Right lobe of liver (tissue), 6 donors: ENCODE measurements at regions not wholly inside any gene's neighbourhood (a gene's known extent, or its start where the extent isn't known, plus 50 kb on each side); places are given as distances from the start of the nearest gene placed in this dataset.

ENCODE experiments used
- ATAC-seq, 4 donors: fragments of 200-7000 bp; cut with Tn5 transposase; one replicate each; pipeline ENCODE4 v1.9.1; 2020; ENCODE audit warnings: mild to moderate bottlenecking in 4 of 4, moderate library complexity in 4 of 4
- DNase-seq, 3 donors: peaks; one replicate each; pipeline ENCODE4 v3.0.0-alpha.2; 2020
- H3K27ac ChIP-seq, 3 donors: fragments of 200-600 bp; one replicate each; pipeline ENCODE4 v1.8.0; 2022
- H3K27me3 ChIP-seq, 2 donors: fragments of 200-600 bp; one replicate each; pipeline ENCODE4 v1.8.0; 2022
- H3K36me3 ChIP-seq, 4 donors: fragments of 200-600 bp; sonication (generic) in 1 of 4; one replicate each; pipeline versions ENCODE4 v1.5.1 to v1.8.0; 2017 to 2022; ENCODE audit warnings: control low read depth in 1 of 4
- H3K4me1 ChIP-seq, 4 donors: fragments of 200-600 bp; sonication (generic) in 1 of 4; one replicate each; pipeline versions ENCODE4 v1.5.1 to v1.8.0; 2017 to 2022; ENCODE audit warnings: control low read depth in 1 of 4
- H3K4me3 ChIP-seq, 3 donors: fragments of 200-600 bp; one replicate each; pipeline ENCODE4 v1.8.0; 2022
- H3K9me3 ChIP-seq, 4 donors: fragments of 200-600 bp; sonication (generic) in 1 of 4; one replicate each; pipeline versions ENCODE4 v1.5.1 to v1.8.0; 2017 to 2022; ENCODE audit warnings: control low read depth in 1 of 4
- CTCF ChIP-seq, 4 donors: fragments of 200-600 bp in 3 of 4; fragments of 450-650 bp in 1 of 4; IDR thresholded peaks; one replicate each; pipeline versions ENCODE4 v1.5.1 to v1.8.0; 2016 to 2022; ENCODE audit warnings: antibody characterized with exemption in 4 of 4, mild to moderate bottlenecking in 2 of 4
- POLR2A ChIP-seq: fragments of 450-650 bp; IDR thresholded peaks from one replicate; pipeline ENCODE4 v1.6.1; 2017; ENCODE audit warnings: antibody characterized with exemption, mild to moderate bottlenecking
- WGBS: methylation state at CpG from one replicate; pipeline ENCODE4 v1.1.6; 2018; ENCODE audit warnings: low coverage, low lambda C conversion rate; ENCODE audit not compliant: insufficient coverage; ENCODE audit errors: missing lambda C conversion rate; 5-methylcytosine and 5-hydroxymethylcytosine counted together
- intact Hi-C, 2 donors: fragments of 100-400 bp; cut with DNase I; formaldehyde crosslinking; loops; one replicate each; pipeline versions ENCODE4 v1.11.2 to v1.14.1; 2022
- donor health status: DM: no; HTN: yes; CAD: no.
- donor health status: DM: no; HTN: no; CAD: no.
- donor health status: DM: no; HTN: no; CAD: no.
- donor health status: DM: no; HTN: yes; CAD: no.
- donor health status: DM: no; HTN: yes; CAD: no.

- no peaks in the 10 kb centered on the region for H3K27me3 ChIP-seq
- TF ChIP-seq POLR2A (no peak), CTCF (IDR thresholded peaks at IDR 0.05) (no peak)
- no peak overlapping the region for H3K4me3 ChIP-seq
- H3K4me1 ChIP-seq, result no peaks in the 10 kb centered on the region
- no peaks in the 10 kb centered on the region for H3K36me3 ChIP-seq
- ATAC-seq, result no peak
- no peak overlapping the region for H3K27ac ChIP-seq
- DNase-seq, result no peak
- intact Hi-C loops, result no loop called here
- no peaks in the 10 kb centered on the region for H3K9me3 ChIP-seq
These were observed 114.4 kb downstream of the PCTP start for GRCh38 chr17:55865072-55865762.

GRCh38 chr17:55870044-55870443 lies 119.2 kb downstream of the PCTP start:
- DNase-seq, result no peak
- Histone ChIP-seq H3K9me3 (no peaks in the 10 kb centered on the region), H3K27ac (no peak overlapping the region), H3K27me3 (no peaks in the 10 kb centered on the region), H3K4me1 (peaks cover 0 to 12% (median 0%) of the 10 kb centered on the region in 4 donors), H3K4me3 (no peak overlapping the region), H3K36me3 (no peaks in the 10 kb centered on the region)
- ATAC-seq, result no peak
- intact Hi-C loops, result no loop called here
- no peak for TF ChIP-seq POLR2A

- Histone ChIP-seq H3K4me1 (peaks cover 0 to 12% (median 0%) of the 10 kb centered on the region in 4 donors), H3K9me3 (no peaks in the 10 kb centered on the region), H3K4me3 (no peak overlapping the region), H3K36me3 (no peaks in the 10 kb centered on the region), H3K27ac (no peak overlapping the region), H3K27me3 (no peaks in the 10 kb centered on the region)
- intact Hi-C loops, result no loop called here
- 32% methylated on average over 3 of the region's 3 CpGs for WGBS
- no peak for DNase-seq
- TF ChIP-seq CTCF (IDR thresholded peaks at IDR 0.05) (no peak), POLR2A (no peak)
- ATAC-seq, result no peak
These were observed 121.5 kb downstream of the PCTP start for GRCh38 chr17:55872374-55872773.

GRCh38 chr17:55873017-55873758 lies 122.3 kb downstream of the PCTP start:
- H3K27ac ChIP-seq, result no peak overlapping the region
- no peaks in the 10 kb centered on the region for H3K36me3 ChIP-seq
- ATAC-seq (peak in 3 of 4 donors; percentile 78 to 83 (median 80)), DNase-seq (peak in 2 of 3 donors; percentile 18 to 56)
- WGBS, result 16% methylated on average over 4 of the region's 4 CpGs
- intact Hi-C loops, result no loop called here
- peak in 2 of 4 donors; percentile 8 to 21 for TF ChIP-seq CTCF (IDR thresholded peaks at IDR 0.05)
- TF ChIP-seq POLR2A, result no peak
- no peaks in the 10 kb centered on the region for H3K27me3 ChIP-seq
- H3K4me3 ChIP-seq, result no peak overlapping the region
- H3K9me3 ChIP-seq, result no peaks in the 10 kb centered on the region
- peaks cover 0 to 12% (median 0%) of the 10 kb centered on the region in 4 donors for H3K4me1 ChIP-seq

- WGBS, result no CpG with 5 or more reads among the region's 1 CpG
- intact Hi-C loops, result no loop called here
- TF ChIP-seq CTCF (IDR thresholded peaks at IDR 0.05) (no peak), POLR2A (no peak)
- Histone ChIP-seq H3K27ac (no peak overlapping the region), H3K4me3 (no peak overlapping the region), H3K9me3 (no peaks in the 10 kb centered on the region), H3K36me3 (no peaks in the 10 kb centered on the region), H3K4me1 (no peaks in the 10 kb centered on the region), H3K27me3 (no peaks in the 10 kb centered on the region)
- DNase-seq (no peak), ATAC-seq (no peak)
These were observed 132.3 kb downstream of the PCTP start for GRCh38 chr17:55883149-55883548.
